K562 (cell line): ENCODE measurements at regions not wholly inside any gene's neighbourhood (a gene's known extent, or its start where the extent isn't known, plus 50 kb on each side); places are given as distances from the start of the nearest gene placed in this dataset.

Experiments
- ATAC-seq: fragments of 200-7000 bp; cut with Tn5 transposase; 3 replicates; pipeline ENCODE4 v1.9.1; 2020; ENCODE audit warnings: moderate library complexity
- BruUV-seq: library from RNA; stranded (reverse); fragments of 400-500 nt; replicated peaks from 2 replicates; lab custom pipeline; 2021; lab: Mats Ljungman, UMichigan
- CTCF ChIA-PET: fragments of 300-600 bp; formaldehyde crosslinking; extraction: SDS; loops from one replicate; lab custom pipeline; 2021; ENCODE audit warnings: low intra/inter-chr PET ratio; lab: Yijun Ruan, JAX
- POLR2A ChIA-PET: fragments of 300-600, 350-650 bp; sonication (Branson Sonifier 250); formaldehyde crosslinking; extraction: SDS; loops from one replicate; lab custom pipeline; 2021; ENCODE audit warnings: antibody characterized with exemption, inconsistent platforms; lab: Yijun Ruan, JAX
- DNase-seq, 4 experiments: peaks; one replicate each; pipeline versions ENCODE4 v3.0.0 to v3.0.0-alpha.2; 2011 to 2018; ENCODE audit warnings: low spot score in 3 of 4, mixed read lengths in 3 of 4; ENCODE audit errors: extremely low read depth in 1 of 4
- FAIRE-seq: peaks from 2 replicates; lab custom pipeline; 2011; peaks lifted over from hg19 to GRCh38; lab: Jason Lieb, UNC
- H2AFZ ChIP-seq: 2 replicates; pipeline ENCODE4 v1.6.0; 2011; ENCODE audit warnings: low read depth, low read length, control low read depth, inconsistent platforms
- H3K27ac ChIP-seq: fragments of 200-600 bp; 3 replicates; pipeline ENCODE4 v1.8.0; 2011; ENCODE audit warnings: low read depth, mild to moderate bottlenecking, control low read depth, inconsistent platforms, low read length, moderate library complexity, mixed read lengths; ENCODE audit errors: extremely low read depth
- H3K27me3 ChIP-seq, 2 experiments: fragments of 300-600 bp in 1 of 2; 2 replicates in 1 of 2; 3 replicates in 1 of 2; pipeline versions ENCODE4 v1.6.0 to v1.8.0; 2011; ENCODE audit warnings: inconsistent platforms in 2 of 2, low read length in 2 of 2, mild to moderate bottlenecking in 1 of 2, mixed read lengths in 1 of 2, moderate library complexity in 1 of 2; ENCODE audit not compliant: control insufficient read depth in 2 of 2, insufficient read depth in 2 of 2
- H3K36me3 ChIP-seq: fragments of 300-600 bp; 3 replicates; pipeline ENCODE4 v1.8.0; 2011; ENCODE audit warnings: mild to moderate bottlenecking, low read length, inconsistent platforms; ENCODE audit not compliant: control insufficient read depth, insufficient read depth
- H3K4me1 ChIP-seq, 2 experiments: fragments of 200-600 bp in 1 of 2; replicated peaks in 1 of 2; 2 replicates in 1 of 2; 3 replicates in 1 of 2; pipeline versions ENCODE4 v1.5.1 to v1.8.0; 2011; ENCODE audit warnings: inconsistent platforms in 2 of 2, low read length in 2 of 2, mild to moderate bottlenecking in 1 of 2, mixed read lengths in 1 of 2, moderate library complexity in 1 of 2; ENCODE audit not compliant: control insufficient read depth in 2 of 2, insufficient read depth in 2 of 2
- H3K4me2 ChIP-seq: 2 replicates; pipeline ENCODE4 v1.6.1; 2011; ENCODE audit warnings: low read length, control low read depth, inconsistent platforms, mixed read lengths; ENCODE audit not compliant: insufficient read depth
- H3K4me3 ChIP-seq: fragments of 200-600 bp; sonication (generic), shearing (Covaris generic); 2 replicates; pipeline ENCODE4 v1.5.1; 2016; ENCODE audit warnings: control low read depth, inconsistent platforms
- H3K79me2 ChIP-seq: fragments of 200-600 bp; 3 replicates; pipeline ENCODE4 v1.8.0; 2011; ENCODE audit warnings: low read length, inconsistent platforms; ENCODE audit not compliant: control insufficient read depth, insufficient read depth
- H3K9ac ChIP-seq, 2 experiments: 2 replicates each; pipeline versions ENCODE4 v1.6.0 to v1.6.1; 2011; ENCODE audit warnings: low read depth in 2 of 2, low read length in 2 of 2, control low read depth in 1 of 2, inconsistent platforms in 1 of 2, mild to moderate bottlenecking in 1 of 2, mixed read lengths in 1 of 2; ENCODE audit not compliant: insufficient read depth in 1 of 2
- H3K9me1 ChIP-seq: one replicate; pipeline ENCODE4 v1.6.0; 2011; ENCODE audit warnings: inconsistent platforms, mild to moderate bottlenecking, low read length, moderate library complexity; ENCODE audit not compliant: control insufficient read depth, insufficient read depth
- H3K9me3 ChIP-seq: replicated peaks from 2 replicates; pipeline ENCODE4 v1.5.1; 2011; ENCODE audit warnings: low read depth, low read length, inconsistent platforms; ENCODE audit not compliant: control insufficient read depth, insufficient read depth
- H4K20me1 ChIP-seq: replicated peaks from 2 replicates; pipeline ENCODE4 v1.6.1; 2011; ENCODE audit warnings: low read length, inconsistent platforms, mixed read lengths; ENCODE audit not compliant: control insufficient read depth, insufficient read depth
- ATF7 ChIP-seq: fragments of 450-650 bp; IDR thresholded peaks from 2 replicates; pipeline ENCODE4 v1.7.1; 2014; ENCODE audit warnings: mild to moderate bottlenecking, moderate library complexity
- COPS2 ChIP-seq: fragments of 450-650 bp; conservative IDR thresholded peaks from 2 replicates; pipeline ENCODE4 v1.6.1; 2016; ENCODE audit warnings: mild to moderate bottlenecking, moderate library complexity
- IFI16 ChIP-seq: fragments of 250-450 bp; sonication (Bioruptor Pico); IDR thresholded peaks from 2 replicates; pipeline ENCODE4 v2.1.2; 2022; ENCODE audit warnings: mild to moderate bottlenecking, inconsistent platforms
- ILF3 ChIP-seq: fragments of 450-650 bp; IDR thresholded peaks from 2 replicates; pipeline ENCODE4 v1.6.1; 2018; ENCODE audit warnings: antibody characterized with exemption, mild to moderate bottlenecking, moderate library complexity, borderline replicate concordance
- NFIC ChIP-seq: fragments of 450-650 bp; IDR thresholded peaks from 2 replicates; pipeline ENCODE4 v1.6.1; 2017; ENCODE audit warnings: mild to moderate bottlenecking, inconsistent platforms
- TBP ChIP-seq: optimal IDR thresholded peaks from 2 replicates; pipeline ENCODE3; 2011; ENCODE audit warnings: low read depth, low read length, improper control_type of control experiment
- U2AF1 ChIP-seq: fragments of 200-400 bp; formaldehyde crosslinking; optimal IDR thresholded peaks from 2 replicates; pipeline ENCODE3; 2017; ENCODE audit warnings: mild to moderate bottlenecking, low read depth, low read length, moderate library complexity
- ZNF717 ChIP-seq: fragments of 250-450 bp; sonication (Bioruptor Pico); IDR thresholded peaks from 2 replicates; pipeline ENCODE4 v1.5.0; 2021
- ZNF76 ChIP-seq: fragments of 250-450 bp; sonication (Bioruptor Pico); IDR thresholded peaks from 2 replicates; pipeline ENCODE4 v1.4.0; 2020; ENCODE audit warnings: mild to moderate bottlenecking, moderate library complexity, borderline replicate concordance
- WGBS: fragments of 100-300 bp; shearing (Covaris generic); methylation state at CpG from one replicate; pipeline ENCODE4 v1.1.6; 2016; ENCODE audit warnings: low coverage, mixed read lengths; ENCODE audit not compliant: insufficient coverage; ENCODE audit errors: missing lambda C conversion rate; 5-methylcytosine and 5-hydroxymethylcytosine counted together
- in situ Hi-C: fragments of 300-500 bp; cut with MboI; formaldehyde crosslinking; loops from 4 replicates; pipeline ENCODE4 v1.15.0; 2018; ENCODE audit warnings: inconsistent platforms, mixed read lengths
- intact Hi-C: fragments of 100-400 bp; cut with micrococcal nuclease; formaldehyde crosslinking; loops from 2 replicates; pipeline ENCODE4 v1.14.2; 2022
- TF ChIP-seq, protein P1 (sequence below): sonication (generic); IDR thresholded peaks from 2 replicates; pipeline ENCODE4 v1.6.1; 2016

- WGBS = 0% methylated on average over 6 of the region's 6 CpGs
- intact Hi-C loops = no loop called here
- no peaks in the 10 kb centered on the region for H3K9me3 ChIP-seq
- in situ Hi-C loops = no loop called here
- DNase-seq (no peak), ATAC-seq (no peak), FAIRE-seq (no peak)
- ChIA-PET POLR2A (no interaction called here), CTCF (no interaction called here)
- BruUV-seq = no TSS peak
- H3K9me1 ChIP-seq = no peaks in the 10 kb centered on the region
- H3K36me3 ChIP-seq = no peaks in the 10 kb centered on the region
- no peaks in the 10 kb centered on the region for H3K27me3 ChIP-seq
- no peak overlapping the region for H3K4me2 ChIP-seq
- no peak overlapping the region for H3K9ac ChIP-seq
- H3K79me2 ChIP-seq = no peaks in the 10 kb centered on the region
- no peak overlapping the region for H3K27ac ChIP-seq
- H4K20me1 ChIP-seq = no peaks in the 10 kb centered on the region
- no peak overlapping the region for H2AFZ ChIP-seq
- no peaks in the 10 kb centered on the region for H3K4me1 ChIP-seq
- no peak overlapping the region for H3K4me3 ChIP-seq
- TF ChIP-seq U2AF1 (no peak), NFIC (no peak), COPS2 (no peak), ATF7 (no peak), ILF3 (no peak), ZNF717 (CRISPR knock-in tag) (no peak), IFI16 (CRISPR knock-in tag) (no peak), ZNF76 (CRISPR knock-in tag) (no peak), TBP (no peak)
- TF ChIP-seq, protein P1, sequence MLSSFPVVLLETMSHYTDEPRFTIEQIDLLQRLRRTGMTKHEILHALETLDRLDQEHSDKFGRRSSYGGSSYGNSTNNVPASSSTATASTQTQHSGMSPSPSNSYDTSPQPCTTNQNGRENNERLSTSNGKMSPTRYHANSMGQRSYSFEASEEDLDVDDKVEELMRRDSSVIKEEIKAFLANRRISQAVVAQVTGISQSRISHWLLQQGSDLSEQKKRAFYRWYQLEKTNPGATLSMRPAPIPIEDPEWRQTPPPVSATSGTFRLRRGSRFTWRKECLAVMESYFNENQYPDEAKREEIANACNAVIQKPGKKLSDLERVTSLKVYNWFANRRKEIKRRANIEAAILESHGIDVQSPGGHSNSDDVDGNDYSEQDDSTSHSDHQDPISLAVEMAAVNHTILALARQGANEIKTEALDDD = no peak
Measured at GRCh38 chr11:91046261-91046660, 823.4 kb upstream of the CHORDC1 start.
